HL-60 (cell line): ENCODE measurements at regions not wholly inside any gene's neighbourhood (a gene's known extent, or its start where the extent isn't known, plus 50 kb on each side); places are given as distances from the start of the nearest gene placed in this dataset.

Source experiments
- DNase-seq, 2 experiments: peaks; one replicate each; pipeline ENCODE4 v3.0.0-alpha.2; 2010 to 2020; ENCODE audit warnings: low read depth in 1 of 2, low spot score in 1 of 2
- H3K27ac ChIP-seq: fragments of 250-450 bp; sonication (Bioruptor Pico); replicated peaks from 2 replicates; pipeline ENCODE4 v1.5.1; 2020; ENCODE audit warnings: mild to moderate bottlenecking, moderate library complexity
- H3K27me3 ChIP-seq: fragments of 250-450 bp; sonication (Bioruptor Pico); 2 replicates; pipeline ENCODE4 v1.5.1; 2021; ENCODE audit warnings: mild to moderate bottlenecking, moderate library complexity; ENCODE audit not compliant: insufficient read depth, poor library complexity, severe bottlenecking
- H3K4me3 ChIP-seq: replicated peaks from 2 replicates; pipeline ENCODE4 v1.5.1; 2011; ENCODE audit warnings: mild to moderate bottlenecking, control low read depth, low read length; ENCODE audit not compliant: insufficient read depth
- CTCF ChIP-seq: IDR thresholded peaks from one replicate; pipeline ENCODE4 v1.5.1; 2011; ENCODE audit warnings: low read length, control low read depth, inconsistent platforms; ENCODE audit not compliant: insufficient read depth
- GABPA ChIP-seq: IDR thresholded peaks from 2 replicates; pipeline ENCODE4 v1.6.1; 2012; ENCODE audit warnings: low read depth
- POLR2AphosphoS5 ChIP-seq: IDR thresholded peaks from 2 replicates; pipeline ENCODE4 v1.6.1; 2012; ENCODE audit warnings: low read depth
- REST ChIP-seq: IDR thresholded peaks from 2 replicates; pipeline ENCODE4 v1.6.1; 2012; ENCODE audit warnings: low read depth; ENCODE audit not compliant: insufficient replicate concordance
- SPI1 ChIP-seq: IDR thresholded peaks from 2 replicates; pipeline ENCODE4 v1.6.1; 2012; ENCODE audit warnings: low read depth, mild to moderate bottlenecking, borderline replicate concordance

- Histone ChIP-seq H3K27me3 (peaks cover 4% of the 10 kb centered on the region), H3K27ac (no peak overlapping the region), H3K4me3 (no peak overlapping the region)
- DNase-seq = no peak
- TF ChIP-seq REST (no peak), GABPA (no peak)
These were observed 95.0 kb upstream of the SERBP1 start for GRCh38 chr1:67525053-67525760.

- DNase-seq = no peak
- TF ChIP-seq SPI1 = no peak
- TF ChIP-seq CTCF = no peak
- TF ChIP-seq GABPA = no peak
- no peak for TF ChIP-seq POLR2AphosphoS5
- TF ChIP-seq REST = no peak
These were observed 97.9 kb upstream of the SERBP1 start for GRCh38 chr1:67528141-67528540.

GRCh38 chr1:67530071-67530470, 99.9 kb upstream of the SERBP1 start:
- peaks cover 4% of the 10 kb centered on the region for H3K27me3 ChIP-seq
- DNase-seq = no peak
- H3K4me3 ChIP-seq = no peak overlapping the region
- TF ChIP-seq SPI1 (no peak), REST (no peak), POLR2AphosphoS5 (no peak), GABPA (no peak), CTCF (no peak)
- H3K27ac ChIP-seq = no peak overlapping the region

More at GRCh38 chr1:67528141-67528540, 97.9 kb upstream of the SERBP1 start:
- no peak overlapping the region for H3K27ac ChIP-seq
- H3K4me3 ChIP-seq = no peak overlapping the region
- peaks cover 4% of the 10 kb centered on the region for H3K27me3 ChIP-seq
